ENCODE measurements at regions not wholly inside any gene's neighbourhood (a gene's known extent, or its start where the extent isn't known, plus 50 kb on each side); places are given as distances from the start of the nearest gene placed in this dataset.

GRCh38 chr1:217189362-217189761 is 441.5 kb downstream of the GPATCH2 start:
- POLR2A ChIA-PET, result no interaction called here
- 3% methylated on average over 1 of the region's 1 CpG for WGBS (ENCODE audit: missing lambda C conversion rate)

GRCh38 chr1:217188280-217189237 is 442.3 kb downstream of the GPATCH2 start:
- ChIA-PET POLR2A (no interaction called here), CTCF (no interaction called here)
- DNase-seq (ENCODE audit: low read depth in 1 of 2, low spot score in 1 of 2), result no peak
- Histone ChIP-seq H3K9me3 (no peaks in the 10 kb centered on the region), H3K4me2 (no peak overlapping the region), H3K4me1 (no peaks in the 10 kb centered on the region), H3K27ac (no peak overlapping the region), H3K4me3 (no peak overlapping the region)
- ATAC-seq, result no peak
- FAIRE-seq, result no peak
- TF ChIP-seq JUN (IDR thresholded peaks at IDR 0.05), result no peak
- no peak for TF ChIP-seq JUNB (IDR thresholded peaks at IDR 0.05)
- no peak for TF ChIP-seq ESRRA (IDR thresholded peaks at IDR 0.05; ENCODE audit: borderline replicate concordance, low read length)
- WGBS (ENCODE audit: missing lambda C conversion rate), result 13% methylated on average over 7 of the region's 7 CpGs

More at GRCh38 chr1:217189362-217189761, 441.5 kb downstream of the GPATCH2 start:
- no peaks in the 10 kb centered on the region for H3K9me3 ChIP-seq
- TF ChIP-seq POLR2A (IDR thresholded peaks at IDR 0.05; ENCODE audit: low read length) (no peak), ZNF302 (CRISPR knock-in tag; IDR thresholded peaks at IDR 0.05) (no peak), RNF2 (IDR thresholded peaks at IDR 0.05; ENCODE audit: borderline replicate concordance, low read depth) (no peak), FOSL2 (IDR thresholded peaks at IDR 0.05) (no peak), FOSL2 (CRISPR knock-in tag; IDR thresholded peaks at IDR 0.05) (no peak), JUN (IDR thresholded peaks at IDR 0.05) (no peak), BCL3 (IDR thresholded peaks at IDR 0.05) (no peak), USF2 (IDR thresholded peaks at IDR 0.05) (no peak), GATA3 (IDR thresholded peaks at IDR 0.05; ENCODE audit: borderline replicate concordance) (no peak), ESRRA (IDR thresholded peaks at IDR 0.05; ENCODE audit: borderline replicate concordance, low read length) (no peak), NR3C1 (IDR thresholded peaks at IDR 0.05) (no peak), CEBPB (IDR thresholded peaks at IDR 0.05) (no peak), BHLHE40 (IDR thresholded peaks at IDR 0.05; ENCODE audit: low read depth, low read length) (no peak), NPAS2 (CRISPR knock-in tag; IDR thresholded peaks at IDR 0.05; ENCODE audit: borderline replicate concordance) (no peak), MAFK (IDR thresholded peaks at IDR 0.05; ENCODE audit: partially characterized antibody) (no peak), CBX8 (IDR thresholded peaks at IDR 0.05) (no peak)
- TF ChIP-seq, protein P1, sequence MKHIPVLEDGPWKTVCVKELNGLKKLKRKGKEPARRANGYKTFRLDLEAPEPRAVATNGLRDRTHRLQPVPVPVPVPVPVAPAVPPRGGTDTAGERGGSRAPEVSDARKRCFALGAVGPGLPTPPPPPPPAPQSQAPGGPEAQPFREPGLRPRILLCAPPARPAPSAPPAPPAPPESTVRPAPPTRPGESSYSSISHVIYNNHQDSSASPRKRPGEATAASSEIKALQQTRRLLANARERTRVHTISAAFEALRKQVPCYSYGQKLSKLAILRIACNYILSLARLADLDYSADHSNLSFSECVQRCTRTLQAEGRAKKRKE (CRISPR knock-in tag; IDR thresholded peaks at IDR 0.05; ENCODE audit: low read depth), result no peak
- H3K4me1 ChIP-seq, result no peaks in the 10 kb centered on the region
- CTCF ChIA-PET, result no interaction called here
- DNase-seq (ENCODE audit: low read depth in 1 of 2, low spot score in 1 of 2), result no peak
- FAIRE-seq, result no peak
- H3K27ac ChIP-seq, result no peak overlapping the region
- no peak for ATAC-seq
- no peak overlapping the region for H3K4me2 ChIP-seq
- no peak overlapping the region for H3K4me3 ChIP-seq

GRCh38 chr1:217186664-217187063 is 444.2 kb downstream of the GPATCH2 start:
- Histone ChIP-seq H3K27ac (no peak overlapping the region), H3K4me1 (no peaks in the 10 kb centered on the region), H3K9me3 (no peaks in the 10 kb centered on the region), H3K4me3 (no peak overlapping the region), H3K4me2 (no peak overlapping the region)
- POLR2A ChIA-PET, result no interaction called here
- ATAC-seq, result no peak
- no peak for FAIRE-seq
- DNase-seq (ENCODE audit: low read depth in 1 of 2, low spot score in 1 of 2), result no peak
- CTCF ChIA-PET, result no interaction called here
- TF ChIP-seq EHMT2 (IDR thresholded peaks at IDR 0.05; ENCODE audit: low read depth) (no peak), BCL3 (IDR thresholded peaks at IDR 0.05) (no peak), USF2 (IDR thresholded peaks at IDR 0.05) (no peak), EP300 (IDR thresholded peaks at IDR 0.05) (no peak), PHF8 (IDR thresholded peaks at IDR 0.05; ENCODE audit: borderline replicate concordance, low read depth) (no peak), HOXA7 (CRISPR knock-in tag; IDR thresholded peaks at IDR 0.05) (no peak), CTCF (IDR thresholded peaks at IDR 0.05) (no peak), TP53 (CRISPR knock-in tag; IDR thresholded peaks at IDR 0.05) (no peak), SMC3 (IDR thresholded peaks at IDR 0.05) (no peak), POLR2A (IDR thresholded peaks at IDR 0.05; ENCODE audit: low read length) (no peak), ZC3H11A (IDR thresholded peaks at IDR 0.05) (no peak), RNF2 (IDR thresholded peaks at IDR 0.05; ENCODE audit: borderline replicate concordance, low read depth) (no peak), GATA3 (IDR thresholded peaks at IDR 0.05; ENCODE audit: borderline replicate concordance) (no peak), JUNB (IDR thresholded peaks at IDR 0.05) (no peak)
- TF ChIP-seq, protein P1 (CRISPR knock-in tag; IDR thresholded peaks at IDR 0.05; ENCODE audit: low read depth), result no peak

All from A549 (cell line).